Neuronal stem cell (in vitro differentiated cells): ENCODE measurements at regions not wholly inside any gene's neighbourhood (a gene's known extent, or its start where the extent isn't known, plus 50 kb on each side); places are given as distances from the start of the nearest gene placed in this dataset.

Experiments
- DNase-seq: peaks from one replicate; pipeline ENCODE4 v3.0.0-alpha.2; 2013; ENCODE audit warnings: low spot score
- H2AFZ ChIP-seq: one replicate; pipeline ENCODE4 v1.6.1; 2013; ENCODE audit warnings: mild to moderate bottlenecking, low read length, inconsistent platforms
- H2AK5ac ChIP-seq: 2 replicates; pipeline ENCODE4 v1.6.1; 2013; ENCODE audit warnings: low read depth, mild to moderate bottlenecking, inconsistent platforms, low read length, moderate library complexity, mixed read lengths
- H2BK120ac ChIP-seq: 2 replicates; pipeline ENCODE4 v1.6.1; 2013; ENCODE audit warnings: low read depth, mild to moderate bottlenecking, inconsistent platforms, low read length, moderate library complexity, mixed read lengths
- H2BK12ac ChIP-seq: one replicate; pipeline ENCODE4 v1.6.1; 2013; ENCODE audit warnings: low read length, inconsistent platforms
- H2BK15ac ChIP-seq: 2 replicates; pipeline ENCODE4 v1.6.1; 2013; ENCODE audit warnings: mild to moderate bottlenecking, low read length, inconsistent platforms, mixed read lengths
- H2BK5ac ChIP-seq: one replicate; pipeline ENCODE4 v1.6.1; 2013; ENCODE audit warnings: inconsistent platforms, mild to moderate bottlenecking, low read length, moderate library complexity
- H3K14ac ChIP-seq: one replicate; pipeline ENCODE4 v1.6.1; 2013; ENCODE audit warnings: low read length, inconsistent platforms
- H3K18ac ChIP-seq: 2 replicates; pipeline ENCODE4 v1.6.1; 2013; ENCODE audit warnings: low read length, inconsistent platforms
- H3K23ac ChIP-seq: 2 replicates; pipeline ENCODE4 v1.6.1; 2013; ENCODE audit warnings: low read depth, mild to moderate bottlenecking, mixed read lengths, low read length, inconsistent platforms; ENCODE audit not compliant: poor library complexity
- H3K27ac ChIP-seq: replicated peaks from 3 replicates; pipeline ENCODE4 v1.5.1; 2013; ENCODE audit warnings: low read length, inconsistent platforms
- H3K27me3 ChIP-seq, 3 experiments: 2 replicates each; pipeline ENCODE4 v1.6.1; 2013; ENCODE audit warnings: low read length in 3 of 3, mild to moderate bottlenecking in 2 of 3, inconsistent platforms in 1 of 3, low read depth in 1 of 3, mixed read lengths in 1 of 3, moderate library complexity in 1 of 3; ENCODE audit not compliant: control insufficient read depth in 3 of 3, insufficient read depth in 3 of 3
- H3K36me3 ChIP-seq, 2 donors: replicated peaks in 1 of 2; 2 replicates each; pipeline ENCODE4 v1.6.1; 2013; ENCODE audit warnings: low read length in 2 of 2; ENCODE audit not compliant: control insufficient read depth in 2 of 2, insufficient read depth in 2 of 2
- H3K4ac ChIP-seq: 2 replicates; pipeline ENCODE4 v1.6.1; 2013; ENCODE audit warnings: inconsistent platforms, mild to moderate bottlenecking, low read length, moderate library complexity
- H3K4me1 ChIP-seq, 2 donors: 1 replicate in 1 of 2; 2 replicates in 1 of 2; pipeline ENCODE4 v1.6.1; 2013; ENCODE audit warnings: low read length in 2 of 2, low read depth in 1 of 2; ENCODE audit not compliant: control insufficient read depth in 2 of 2, insufficient read depth in 1 of 2
- H3K4me2 ChIP-seq: one replicate; pipeline ENCODE4 v1.6.1; 2013; ENCODE audit warnings: mild to moderate bottlenecking, low read length, inconsistent platforms; ENCODE audit not compliant: insufficient read depth, poor library complexity, severe bottlenecking
- H3K4me3 ChIP-seq, 2 donors: 2 replicates each; pipeline ENCODE4 v1.5.1; 2013; ENCODE audit warnings: low read length in 2 of 2, mild to moderate bottlenecking in 2 of 2, inconsistent platforms in 1 of 2, moderate library complexity in 1 of 2
- H3K79me1 ChIP-seq: one replicate; pipeline ENCODE4 v1.6.1; 2013; ENCODE audit warnings: low read depth, mild to moderate bottlenecking, inconsistent platforms, low read length, moderate library complexity
- H3K9ac ChIP-seq: one replicate; pipeline ENCODE4 v1.6.1; 2013; ENCODE audit warnings: mild to moderate bottlenecking, low read depth, low read length, inconsistent platforms; ENCODE audit not compliant: poor library complexity
- H3K9me3 ChIP-seq, 2 donors: replicated peaks in 1 of 2; 2 replicates each; pipeline versions ENCODE3 to v1.6.1; 2013; ENCODE audit warnings: low read length in 2 of 2, mild to moderate bottlenecking in 2 of 2, inconsistent platforms in 1 of 2, low read depth in 1 of 2, mixed read lengths in 1 of 2, moderate library complexity in 1 of 2; ENCODE audit not compliant: control insufficient read depth in 2 of 2, insufficient read depth in 1 of 2
- H4K8ac ChIP-seq: one replicate; pipeline ENCODE4 v1.6.1; 2013; ENCODE audit warnings: low read depth, mild to moderate bottlenecking, inconsistent platforms, low read length, moderate library complexity
- H4K91ac ChIP-seq: one replicate; pipeline ENCODE4 v1.6.1; 2013; ENCODE audit warnings: low read length, low read depth, mild to moderate bottlenecking, inconsistent platforms; ENCODE audit not compliant: poor library complexity
- WGBS, 2 donors: extraction: QIAGEN DNeasy Blood & Tissue Kit; methylation state at CpG; one replicate each; pipeline ENCODE4 v1.1.7; 2013; ENCODE audit warnings: missing lambda C conversion rate in 2 of 2, mixed read lengths in 1 of 2; ENCODE audit not compliant: insufficient read length in 2 of 2, insufficient replicate concordance in 1 of 2; ENCODE audit errors: extremely low coverage in 2 of 2; 5-methylcytosine and 5-hydroxymethylcytosine counted together

- Histone ChIP-seq H3K14ac (no peak overlapping the region), H2AFZ (no peak overlapping the region), H3K23ac (no peak overlapping the region), H2BK5ac (no peak overlapping the region), H2BK12ac (no peak overlapping the region), H3K4me3 (no peak overlapping the region), H2BK15ac (no peak overlapping the region), H3K4ac (no peak overlapping the region), H3K36me3 (no peaks in the 10 kb centered on the region), H3K79me1 (peaks cover 1% of the 10 kb centered on the region), H4K8ac (no peak overlapping the region), H3K27ac (no peak overlapping the region), H3K4me2 (no peak overlapping the region), H4K91ac (no peak overlapping the region), H3K18ac (no peak overlapping the region), H3K9me3 (peaks cover 0 to 44% of the 10 kb centered on the region in 2 donors), H3K27me3 (no peaks in the 10 kb centered on the region), H2BK120ac (no peak overlapping the region), H2AK5ac (no peak overlapping the region), H3K4me1 (no peaks in the 10 kb centered on the region), H3K9ac (no peak overlapping the region)
- WGBS, 2 donors: no CpG with 5 or more reads among the region's 12 CpGs
- DNase-seq: no peak
These were observed 2295.3 kb downstream of the TP53TG3F start for GRCh38 chr16:35754391-35755369.

DNA sequence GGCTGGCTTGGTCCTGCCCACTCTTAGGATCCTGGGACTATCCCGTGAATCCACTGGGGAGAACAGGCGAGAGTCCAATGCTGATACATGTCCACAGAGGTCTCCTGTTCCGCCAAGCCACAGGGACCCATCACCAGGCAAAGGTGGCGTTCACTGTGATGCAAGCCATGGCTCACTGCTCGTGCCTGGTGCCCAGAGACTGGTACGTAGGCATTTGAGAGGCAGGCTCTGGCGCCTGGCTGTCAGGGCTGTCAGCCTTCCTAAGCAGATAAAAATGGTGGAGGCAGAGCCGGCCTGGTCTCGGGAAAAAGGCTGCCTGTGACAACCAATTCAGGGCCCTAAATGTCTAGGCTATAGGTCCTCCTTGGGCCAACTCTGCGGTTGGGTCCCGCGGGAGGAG lies 2329.0 kb downstream of the TP53TG3F start:
- H2AK5ac ChIP-seq: no peak overlapping the region
- peak overlapping the region; percentile 11 for H3K4me2 ChIP-seq
- no peak overlapping the region for H3K18ac ChIP-seq
- no peaks in the 10 kb centered on the region for H3K36me3 ChIP-seq
- no peaks in the 10 kb centered on the region for H3K79me1 ChIP-seq
- peak overlapping the region in 1 of 2 donors; percentile 63 for H3K4me3 ChIP-seq
- no peak overlapping the region for H3K4ac ChIP-seq
- H3K27me3 ChIP-seq: peaks cover 0 to 2% (median 0%) of the 10 kb centered on the region in 3 experiments
- no peak overlapping the region for H3K27ac ChIP-seq
- H3K14ac ChIP-seq: no peak overlapping the region
- no peak overlapping the region for H2BK120ac ChIP-seq
- no peak overlapping the region for H2BK15ac ChIP-seq
- no peak overlapping the region for H2AFZ ChIP-seq
- H4K8ac ChIP-seq: no peak overlapping the region
- no peak overlapping the region for H4K91ac ChIP-seq
- H3K9ac ChIP-seq: no peak overlapping the region
- no peak for DNase-seq
- no CpG with 5 or more reads among the region's 12 CpGs for WGBS, 2 donors
- H3K23ac ChIP-seq: no peak overlapping the region
- no peaks in the 10 kb centered on the region for H3K4me1 ChIP-seq
- H3K9me3 ChIP-seq: peaks cover 0 to 65% of the 10 kb centered on the region in 2 donors
- H2BK5ac ChIP-seq: no peak overlapping the region
- no peak overlapping the region for H2BK12ac ChIP-seq

GRCh38 chr16:35792516-35793285 lies 2333.3 kb downstream of the TP53TG3F start:
- H4K91ac ChIP-seq: no peak overlapping the region
- no peak overlapping the region for H3K14ac ChIP-seq
- H2BK5ac ChIP-seq: no peak overlapping the region
- H3K9ac ChIP-seq: no peak overlapping the region
- H3K27ac ChIP-seq: no peak overlapping the region
- no peak overlapping the region for H2BK120ac ChIP-seq
- no peak overlapping the region for H2BK12ac ChIP-seq
- H3K36me3 ChIP-seq: no peaks in the 10 kb centered on the region
- H4K8ac ChIP-seq: no peak overlapping the region
- no peak overlapping the region for H3K18ac ChIP-seq
- no peak overlapping the region for H3K4me2 ChIP-seq
- peaks cover 0 to 2% (median 0%) of the 10 kb centered on the region in 3 experiments for H3K27me3 ChIP-seq
- H2AK5ac ChIP-seq: no peak overlapping the region
- H2AFZ ChIP-seq: no peak overlapping the region
- no peaks in the 10 kb centered on the region for H3K4me1 ChIP-seq
- H3K4me3 ChIP-seq: no peak overlapping the region
- no peak for DNase-seq
- H2BK15ac ChIP-seq: no peak overlapping the region
- peaks cover 0 to 78% of the 10 kb centered on the region in 2 donors for H3K9me3 ChIP-seq
- no peak overlapping the region for H3K23ac ChIP-seq
- no CpG with 5 or more reads among the region's 25 CpGs for WGBS, 2 donors
- H3K79me1 ChIP-seq: no peaks in the 10 kb centered on the region
- H3K4ac ChIP-seq: no peak overlapping the region

GRCh38 chr16:35793601-35794000 lies 2334.2 kb downstream of the TP53TG3F start:
- no CpG with 5 or more reads among the region's 3 CpGs for WGBS, 2 donors
- peaks cover 0 to 75% of the 10 kb centered on the region in 2 donors for H3K9me3 ChIP-seq

More at GRCh38 chr16:35793601-35794000, 2334.2 kb downstream of the TP53TG3F start:
- Histone ChIP-seq H2BK15ac (no peak overlapping the region), H3K27me3 (peaks cover 0 to 2% (median 0%) of the 10 kb centered on the region in 3 experiments), H3K9ac (no peak overlapping the region), H3K79me1 (no peaks in the 10 kb centered on the region), H3K23ac (no peak overlapping the region), H3K27ac (no peak overlapping the region), H3K4ac (no peak overlapping the region), H2AFZ (no peak overlapping the region), H4K8ac (no peak overlapping the region), H2BK120ac (no peak overlapping the region), H2BK5ac (no peak overlapping the region), H3K4me1 (no peaks in the 10 kb centered on the region), H3K4me2 (no peak overlapping the region), H2AK5ac (no peak overlapping the region), H3K36me3 (no peaks in the 10 kb centered on the region), H3K4me3 (no peak overlapping the region), H3K18ac (no peak overlapping the region), H4K91ac (no peak overlapping the region), H2BK12ac (no peak overlapping the region), H3K14ac (no peak overlapping the region)
- no peak for DNase-seq
